ENCODE measurements at regions not wholly inside any gene's neighbourhood (a gene's known extent, or its start where the extent isn't known, plus 50 kb on each side); places are given as distances from the start of the nearest gene placed in this dataset.
"Not testable (repeated sequence)": the region's sequence is repeated elsewhere in the genome, so short reads cannot be mapped to it uniquely, and the experiment has no call there.

DNA sequence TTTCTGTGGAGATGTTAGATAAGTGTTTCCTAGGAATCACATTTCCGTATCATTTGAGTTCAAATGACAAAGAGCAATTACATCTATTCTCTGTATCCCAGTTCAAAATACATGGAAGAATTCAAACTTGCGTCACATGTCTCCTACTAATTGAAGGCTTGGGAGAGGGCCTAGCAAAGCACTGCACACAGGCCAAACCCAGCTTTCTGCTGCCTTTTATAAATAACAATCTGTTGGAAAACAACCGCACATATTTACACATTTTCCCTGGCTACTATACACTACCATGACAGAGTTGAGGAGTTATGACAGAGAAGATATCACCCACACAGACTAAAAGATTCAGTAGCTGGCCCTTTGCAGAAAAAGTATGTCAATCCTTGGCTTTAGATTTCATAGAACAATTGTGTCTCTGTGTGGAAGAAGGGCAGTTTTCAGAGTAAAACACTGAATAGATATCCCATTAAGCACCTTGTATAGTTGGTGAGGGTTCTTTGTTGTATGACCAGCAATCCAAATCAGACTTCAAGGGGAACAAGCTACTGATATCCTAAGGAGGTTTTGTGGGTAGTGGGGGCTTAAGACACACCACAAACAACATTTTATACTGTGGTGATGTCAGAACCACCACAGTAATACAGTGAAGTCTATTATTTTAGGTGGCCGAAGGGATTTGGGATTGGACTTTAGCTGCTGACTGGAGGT lies 861.3 kb downstream of the CCDC85A start:
- no peak overlapping the region for H3K27ac ChIP-seq (ENCODE audit: low read depth, low read length)
- H3K4me1 ChIP-seq (ENCODE audit: control insufficient read depth in 3 of 3, insufficient read depth in 3 of 3, low read length in 3 of 3), result no peaks in the 10 kb centered on the region
- H3K9ac ChIP-seq (ENCODE audit: low read depth in 1 of 3, low read length in 3 of 3), result no peak overlapping the region
- no peaks in the 10 kb centered on the region for H3K27me3 ChIP-seq (ENCODE audit: control insufficient read depth in 3 of 3, insufficient read depth in 3 of 3, low read length in 3 of 3)
- H3K36me3 ChIP-seq (ENCODE audit: control insufficient read depth in 3 of 3, insufficient read depth in 3 of 3, low read length in 3 of 3), result no peaks in the 10 kb centered on the region
- no peaks in the 10 kb centered on the region for H3K9me3 ChIP-seq (ENCODE audit: control insufficient read depth in 3 of 3, low read length in 3 of 3)
- H3K4me3 ChIP-seq (ENCODE audit: low read length in 3 of 3), result no peak overlapping the region

DNA sequence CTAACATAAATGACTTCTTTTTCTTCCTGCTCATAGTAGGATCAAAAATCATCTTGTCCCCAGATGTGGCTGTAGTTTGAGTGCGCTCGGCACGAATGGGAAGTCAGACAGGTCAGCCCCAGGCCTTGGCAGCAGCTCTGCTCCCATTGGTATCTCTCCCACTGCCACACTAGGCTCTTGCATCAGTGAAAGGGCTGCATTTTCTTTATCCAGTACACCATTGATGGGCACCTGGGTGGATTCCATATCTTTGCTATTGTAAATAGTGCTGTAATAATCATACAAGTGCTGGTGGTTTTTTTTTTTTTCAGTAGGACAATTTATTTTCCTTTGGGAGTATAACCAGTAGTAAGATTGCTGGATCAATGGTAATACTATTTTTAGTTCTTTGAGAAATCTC lies 865.5 kb downstream of the CCDC85A start:
- Histone ChIP-seq H3K27ac (ENCODE audit: low read depth, low read length) (no peak overlapping the region), H3K9ac (ENCODE audit: low read depth in 1 of 3, low read length in 3 of 3) (no peak overlapping the region), H3K9me3 (ENCODE audit: control insufficient read depth in 3 of 3, low read length in 3 of 3) (no peaks in the 10 kb centered on the region), H3K4me1 (ENCODE audit: control insufficient read depth in 3 of 3, insufficient read depth in 3 of 3, low read length in 3 of 3) (no peaks in the 10 kb centered on the region), H3K4me3 (ENCODE audit: low read length in 3 of 3) (no peak overlapping the region), H3K27me3 (ENCODE audit: control insufficient read depth in 3 of 3, insufficient read depth in 3 of 3, low read length in 3 of 3) (no peaks in the 10 kb centered on the region), H3K36me3 (ENCODE audit: control insufficient read depth in 3 of 3, insufficient read depth in 3 of 3, low read length in 3 of 3) (no peaks in the 10 kb centered on the region)

DNA sequence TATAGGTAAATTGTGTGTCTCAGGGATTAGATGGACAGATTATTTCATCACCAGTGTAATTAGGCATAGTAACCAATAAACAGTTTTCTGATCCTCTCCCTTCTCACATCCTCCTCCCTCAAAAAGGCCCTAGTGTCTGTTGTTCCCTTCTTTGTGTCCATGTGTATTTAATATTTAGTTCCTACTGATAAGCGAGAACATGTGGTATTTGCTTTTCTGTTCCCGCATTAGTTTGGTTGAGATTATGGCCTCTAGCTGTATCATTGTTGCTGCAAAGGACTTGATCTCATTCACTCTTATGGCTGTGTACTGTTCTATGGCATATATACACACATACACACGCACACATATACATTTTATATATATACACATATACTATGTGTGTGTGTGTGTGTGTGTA lies 866.2 kb downstream of the CCDC85A start:
- Histone ChIP-seq H3K4me3 (ENCODE audit: low read length in 3 of 3) (no peak overlapping the region), H3K9ac (ENCODE audit: low read depth in 1 of 3, low read length in 3 of 3) (no peak overlapping the region), H3K9me3 (ENCODE audit: control insufficient read depth in 3 of 3, low read length in 3 of 3) (no peaks in the 10 kb centered on the region), H3K27ac (ENCODE audit: low read depth, low read length) (no peak overlapping the region), H3K27me3 (ENCODE audit: control insufficient read depth in 3 of 3, insufficient read depth in 3 of 3, low read length in 3 of 3) (no peaks in the 10 kb centered on the region), H3K36me3 (ENCODE audit: control insufficient read depth in 3 of 3, insufficient read depth in 3 of 3, low read length in 3 of 3) (no peaks in the 10 kb centered on the region), H3K4me1 (ENCODE audit: control insufficient read depth in 3 of 3, insufficient read depth in 3 of 3, low read length in 3 of 3) (no peaks in the 10 kb centered on the region)

DNA sequence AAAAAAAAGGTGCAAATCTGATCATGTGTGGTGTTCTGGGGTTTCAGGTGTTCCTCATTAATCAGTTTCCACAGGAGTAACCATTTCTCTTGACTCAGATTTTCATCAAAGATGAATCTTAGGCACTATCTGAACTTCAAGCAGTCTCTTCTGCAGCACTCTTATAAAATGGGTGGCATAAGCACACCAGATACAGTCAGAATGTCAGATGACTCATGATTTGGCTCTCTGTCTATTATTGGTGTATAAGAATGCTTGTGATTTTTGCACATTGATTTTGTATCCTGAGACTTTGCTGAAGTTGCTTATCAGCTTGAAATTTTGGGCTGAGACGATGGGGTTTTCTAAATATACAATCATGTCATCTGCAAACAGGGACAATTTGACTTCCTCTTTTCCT lies 882.5 kb downstream of the CCDC85A start:
- H3K36me3 ChIP-seq (ENCODE audit: control insufficient read depth in 3 of 3, insufficient read depth in 3 of 3, low read length in 3 of 3); H3K9ac ChIP-seq (ENCODE audit: low read depth in 1 of 3, low read length in 3 of 3); H3K27me3 ChIP-seq (ENCODE audit: control insufficient read depth in 3 of 3, insufficient read depth in 3 of 3, low read length in 3 of 3); H3K9me3 ChIP-seq (ENCODE audit: control insufficient read depth in 3 of 3, low read length in 3 of 3); H3K4me1 ChIP-seq (ENCODE audit: control insufficient read depth in 3 of 3, insufficient read depth in 3 of 3, low read length in 3 of 3); H3K4me3 ChIP-seq (ENCODE audit: low read length in 3 of 3); H3K27ac ChIP-seq (ENCODE audit: low read depth, low read length): not testable (repeated sequence)

GRCh38 chr2:57075226-57075625 lies 891.4 kb downstream of the CCDC85A start:
- H3K4me1 ChIP-seq (ENCODE audit: control insufficient read depth in 3 of 3, insufficient read depth in 3 of 3, low read length in 3 of 3), result no peaks in the 10 kb centered on the region
- H3K9me3 ChIP-seq (ENCODE audit: control insufficient read depth in 3 of 3, low read length in 3 of 3), result no peaks in the 10 kb centered on the region
- H3K27me3 ChIP-seq (ENCODE audit: control insufficient read depth in 3 of 3, insufficient read depth in 3 of 3, low read length in 3 of 3), result no peaks in the 10 kb centered on the region
- H3K27ac ChIP-seq (ENCODE audit: low read depth, low read length), result no peak overlapping the region
- H3K36me3 ChIP-seq (ENCODE audit: control insufficient read depth in 3 of 3, insufficient read depth in 3 of 3, low read length in 3 of 3), result no peaks in the 10 kb centered on the region
- no peak overlapping the region for H3K4me3 ChIP-seq (ENCODE audit: low read length in 3 of 3)
- no peak overlapping the region for H3K9ac ChIP-seq (ENCODE audit: low read depth in 1 of 3, low read length in 3 of 3)

- no peak overlapping the region for H3K9ac ChIP-seq (ENCODE audit: low read depth in 1 of 3, low read length in 3 of 3)
- H3K27ac ChIP-seq (ENCODE audit: low read depth, low read length), result no peak overlapping the region
- no peaks in the 10 kb centered on the region for H3K27me3 ChIP-seq (ENCODE audit: control insufficient read depth in 3 of 3, insufficient read depth in 3 of 3, low read length in 3 of 3)
- no peaks in the 10 kb centered on the region for H3K4me1 ChIP-seq (ENCODE audit: control insufficient read depth in 3 of 3, insufficient read depth in 3 of 3, low read length in 3 of 3)
- H3K36me3 ChIP-seq (ENCODE audit: control insufficient read depth in 3 of 3, insufficient read depth in 3 of 3, low read length in 3 of 3), result no peaks in the 10 kb centered on the region
- H3K4me3 ChIP-seq (ENCODE audit: low read length in 3 of 3), result no peak overlapping the region
- H3K9me3 ChIP-seq (ENCODE audit: control insufficient read depth in 3 of 3, low read length in 3 of 3), result no peaks in the 10 kb centered on the region
These were observed 896.2 kb downstream of the CCDC85A start for GRCh38 chr2:57080035-57080434.

- Histone ChIP-seq H3K9me3 (ENCODE audit: control insufficient read depth in 3 of 3, low read length in 3 of 3) (no peaks in the 10 kb centered on the region), H3K4me1 (ENCODE audit: control insufficient read depth in 3 of 3, insufficient read depth in 3 of 3, low read length in 3 of 3) (no peaks in the 10 kb centered on the region), H3K27ac (ENCODE audit: low read depth, low read length) (no peak overlapping the region), H3K9ac (ENCODE audit: low read depth in 1 of 3, low read length in 3 of 3) (no peak overlapping the region), H3K27me3 (ENCODE audit: control insufficient read depth in 3 of 3, insufficient read depth in 3 of 3, low read length in 3 of 3) (no peaks in the 10 kb centered on the region), H3K4me3 (ENCODE audit: low read length in 3 of 3) (no peak overlapping the region), H3K36me3 (ENCODE audit: control insufficient read depth in 3 of 3, insufficient read depth in 3 of 3, low read length in 3 of 3) (no peaks in the 10 kb centered on the region)
These were observed 901.0 kb downstream of the CCDC85A start for GRCh38 chr2:57084697-57085281.

DNA sequence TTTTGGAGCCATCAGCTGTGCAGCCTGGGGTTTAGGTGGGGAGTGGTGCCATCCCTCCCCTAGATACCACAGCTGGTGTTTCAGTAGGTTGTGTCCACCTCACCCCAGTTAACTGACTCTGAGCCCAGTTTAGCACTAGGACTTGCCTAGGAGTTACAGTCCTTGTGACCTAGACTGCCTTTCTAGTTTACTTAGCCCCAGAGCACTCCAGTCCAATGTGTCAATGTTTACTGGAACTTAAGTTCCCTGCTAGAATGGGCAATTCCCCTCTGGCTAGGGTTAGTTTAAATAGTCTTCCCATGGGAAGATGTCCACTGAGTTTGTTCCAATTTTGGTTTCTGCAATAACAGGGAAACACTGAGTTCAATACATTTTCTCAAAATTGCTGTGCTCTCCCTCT lies 909.2 kb downstream of the CCDC85A start:
- no peak overlapping the region for H3K4me3 ChIP-seq (ENCODE audit: low read length in 3 of 3)
- H3K36me3 ChIP-seq (ENCODE audit: control insufficient read depth in 3 of 3, insufficient read depth in 3 of 3, low read length in 3 of 3), result no peaks in the 10 kb centered on the region
- peaks cover 0 to 2% (median 0%) of the 10 kb centered on the region in 3 donors for H3K9me3 ChIP-seq (ENCODE audit: control insufficient read depth in 3 of 3, low read length in 3 of 3)
- no peaks in the 10 kb centered on the region for H3K27me3 ChIP-seq (ENCODE audit: control insufficient read depth in 3 of 3, insufficient read depth in 3 of 3, low read length in 3 of 3)
- no peaks in the 10 kb centered on the region for H3K4me1 ChIP-seq (ENCODE audit: control insufficient read depth in 3 of 3, insufficient read depth in 3 of 3, low read length in 3 of 3)
- H3K27ac ChIP-seq (ENCODE audit: low read depth, low read length), result no peak overlapping the region
- H3K9ac ChIP-seq (ENCODE audit: low read depth in 1 of 3, low read length in 3 of 3), result no peak overlapping the region

GRCh38 chr2:57097855-57098254 lies 914.1 kb downstream of the CCDC85A start:
- Histone ChIP-seq H3K4me1 (ENCODE audit: control insufficient read depth in 3 of 3, insufficient read depth in 3 of 3, low read length in 3 of 3) (no peaks in the 10 kb centered on the region), H3K4me3 (ENCODE audit: low read length in 3 of 3) (no peak overlapping the region), H3K27ac (ENCODE audit: low read depth, low read length) (no peak overlapping the region), H3K36me3 (ENCODE audit: control insufficient read depth in 3 of 3, insufficient read depth in 3 of 3, low read length in 3 of 3) (no peaks in the 10 kb centered on the region), H3K9me3 (ENCODE audit: control insufficient read depth in 3 of 3, low read length in 3 of 3) (peaks cover 0 to 2% (median 0%) of the 10 kb centered on the region in 3 donors), H3K27me3 (ENCODE audit: control insufficient read depth in 3 of 3, insufficient read depth in 3 of 3, low read length in 3 of 3) (no peaks in the 10 kb centered on the region), H3K9ac (ENCODE audit: low read depth in 1 of 3, low read length in 3 of 3) (no peak overlapping the region)

DNA sequence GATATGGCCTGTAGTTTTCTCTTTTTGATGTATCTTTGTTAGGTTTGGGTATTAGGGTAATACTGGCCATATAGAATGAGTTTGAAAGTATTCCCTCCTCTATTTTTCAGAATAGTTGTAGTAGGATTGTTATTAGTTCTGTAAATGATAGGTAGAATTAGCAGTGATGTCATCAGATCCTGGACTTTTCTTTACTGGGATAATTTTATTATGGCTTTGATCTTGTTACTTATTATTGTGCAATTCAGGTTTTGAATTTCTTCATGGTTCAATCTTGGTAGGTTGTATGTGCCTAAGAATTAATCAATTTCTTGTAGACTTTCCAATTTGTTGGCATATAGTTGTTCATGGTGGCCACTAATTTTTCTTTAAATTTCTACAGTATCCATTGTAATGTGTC lies 916.6 kb downstream of the CCDC85A start:
- no peak overlapping the region for H3K4me3 ChIP-seq (ENCODE audit: low read length in 3 of 3)
- no peak overlapping the region for H3K9ac ChIP-seq (ENCODE audit: low read depth in 1 of 3, low read length in 3 of 3)
- H3K9me3 ChIP-seq (ENCODE audit: control insufficient read depth in 3 of 3, low read length in 3 of 3), result peaks cover 0 to 2% (median 0%) of the 10 kb centered on the region in 3 donors
- no peaks in the 10 kb centered on the region for H3K36me3 ChIP-seq (ENCODE audit: control insufficient read depth in 3 of 3, insufficient read depth in 3 of 3, low read length in 3 of 3)
- no peak overlapping the region for H3K27ac ChIP-seq (ENCODE audit: low read depth, low read length)
- H3K4me1 ChIP-seq (ENCODE audit: control insufficient read depth in 3 of 3, insufficient read depth in 3 of 3, low read length in 3 of 3), result no peaks in the 10 kb centered on the region
- no peaks in the 10 kb centered on the region for H3K27me3 ChIP-seq (ENCODE audit: control insufficient read depth in 3 of 3, insufficient read depth in 3 of 3, low read length in 3 of 3)
